ENCODE measurements at regions not wholly inside any gene's neighbourhood (a gene's known extent, or its start where the extent isn't known, plus 50 kb on each side); places are given as distances from the start of the nearest gene placed in this dataset.

- TF ChIP-seq ESRRA (IDR thresholded peaks at IDR 0.05; ENCODE audit: borderline replicate concordance, low read length): no peak
- TF ChIP-seq RCOR1 (IDR thresholded peaks at IDR 0.05; ENCODE audit: low read depth, low read length): no peak
- TF ChIP-seq HOXB5 (CRISPR knock-in tag; IDR thresholded peaks at IDR 0.05): no peak
- TF ChIP-seq NPAS2 (CRISPR knock-in tag; IDR thresholded peaks at IDR 0.05; ENCODE audit: borderline replicate concordance): no peak
Measured at GRCh38 chr10:108819302-108819701, 1104.0 kb downstream of the XPNPEP1 start (continued).

GRCh38 chr10:108817584-108817983 lies 1105.7 kb downstream of the XPNPEP1 start:
- DNase-seq (ENCODE audit: low read depth in 1 of 2, low spot score in 1 of 2) (no peak), FAIRE-seq (no peak), ATAC-seq (no peak)
- ChIA-PET POLR2A (no interaction called here), CTCF (no interaction called here)
- no peak for TF ChIP-seq CHD4 (IDR thresholded peaks at IDR 0.05; ENCODE audit: borderline replicate concordance)
- TF ChIP-seq FOXS1 (CRISPR knock-in tag; IDR thresholded peaks at IDR 0.05): no peak
- no peak for TF ChIP-seq TFCP2L1 (CRISPR knock-in tag; IDR thresholded peaks at IDR 0.05)
- no peak for TF ChIP-seq BHLHE40 (IDR thresholded peaks at IDR 0.05; ENCODE audit: low read depth, low read length)
- no peak for TF ChIP-seq HDAC2 (IDR thresholded peaks at IDR 0.05)
- no peak for TF ChIP-seq EHMT2 (IDR thresholded peaks at IDR 0.05; ENCODE audit: low read depth)
- TF ChIP-seq HOXA7 (CRISPR knock-in tag; IDR thresholded peaks at IDR 0.05): no peak
- no peak for TF ChIP-seq PBX3 (IDR thresholded peaks at IDR 0.05)
- no peak for TF ChIP-seq SREBF2 (IDR thresholded peaks at IDR 0.05)
- no peak for TF ChIP-seq BCL3 (IDR thresholded peaks at IDR 0.05)
- TF ChIP-seq ZNF302 (CRISPR knock-in tag; IDR thresholded peaks at IDR 0.05): no peak
- no peak for TF ChIP-seq POLR2A (IDR thresholded peaks at IDR 0.05; ENCODE audit: low read length)
- no peak for TF ChIP-seq E2F6 (IDR thresholded peaks at IDR 0.05; ENCODE audit: borderline replicate concordance, low read depth)
- no peak for TF ChIP-seq EP300 (IDR thresholded peaks at IDR 0.05)
- no peak for TF ChIP-seq MAZ (IDR thresholded peaks at IDR 0.05; ENCODE audit: borderline replicate concordance, low read depth, low read length)
- no peak for TF ChIP-seq PHF8 (IDR thresholded peaks at IDR 0.05; ENCODE audit: borderline replicate concordance, low read depth)
- no peak for TF ChIP-seq JUN (IDR thresholded peaks at IDR 0.05)
- H3K4me2 ChIP-seq: no peak overlapping the region
- WGBS (ENCODE audit: missing lambda C conversion rate): 5% methylated on average over 2 of the region's 2 CpGs
- no peaks in the 10 kb centered on the region for H3K9me3 ChIP-seq
- H3K4me3 ChIP-seq: no peak overlapping the region
- no peaks in the 10 kb centered on the region for H3K4me1 ChIP-seq
- H3K27ac ChIP-seq: no peak overlapping the region

GRCh38 chr10:108817135-108817534 lies 1106.2 kb downstream of the XPNPEP1 start:
- TF ChIP-seq CBX2 (IDR thresholded peaks at IDR 0.05; ENCODE audit: borderline replicate concordance, low read depth) (no peak), HMGXB4 (CRISPR knock-in tag; IDR thresholded peaks at IDR 0.05; ENCODE audit: borderline replicate concordance) (no peak), ATOH8 (CRISPR knock-in tag; IDR thresholded peaks at IDR 0.05; ENCODE audit: low read depth) (no peak)
- Histone ChIP-seq H3K4me2 (no peak overlapping the region), H3K9me3 (no peaks in the 10 kb centered on the region), H3K4me1 (no peaks in the 10 kb centered on the region), H3K27ac (no peak overlapping the region), H3K4me3 (no peak overlapping the region)
- FAIRE-seq (no peak), DNase-seq (ENCODE audit: low read depth in 1 of 2, low spot score in 1 of 2) (no peak), ATAC-seq (no peak)
- ChIA-PET CTCF (no interaction called here), POLR2A (no interaction called here)
- 74% methylated on average over 3 of the region's 3 CpGs for WGBS (ENCODE audit: missing lambda C conversion rate)
